Suppressor macrophage treated with lipopolysaccharide for 1 hour (primary cell): ENCODE measurements at regions not wholly inside any gene's neighbourhood (a gene's known extent, or its start where the extent isn't known, plus 50 kb on each side); places are given as distances from the start of the nearest gene placed in this dataset.

Experiments used
- DNase-seq, 3 donors: peaks; one replicate each; pipeline ENCODE4 v3.0.0-alpha.2; 2020 to 2022

- DNase-seq = no peak
These were observed 56.8 kb downstream of the IZUMO3 start for GRCh38 chr9:24488896-24489295.

GRCh38 chr9:24487946-24488345, 57.8 kb downstream of the IZUMO3 start:
- DNase-seq = no peak

- DNase-seq = no peak
These were observed 58.3 kb downstream of the IZUMO3 start for GRCh38 chr9:24487250-24487861.

- DNase-seq = no peak
These were observed 66.2 kb downstream of the IZUMO3 start for GRCh38 chr9:24479361-24480059.

GRCh38 chr9:24464319-24464951, 81.3 kb downstream of the IZUMO3 start:
- DNase-seq = no peak

GRCh38 chr9:24462951-24463350, 82.7 kb downstream of the IZUMO3 start:
- DNase-seq = no peak

GRCh38 chr9:24460781-24461180, 84.9 kb downstream of the IZUMO3 start:
- no peak for DNase-seq

GRCh38 chr9:24459953-24460352, 85.7 kb downstream of the IZUMO3 start:
- DNase-seq = no peak

DNA sequence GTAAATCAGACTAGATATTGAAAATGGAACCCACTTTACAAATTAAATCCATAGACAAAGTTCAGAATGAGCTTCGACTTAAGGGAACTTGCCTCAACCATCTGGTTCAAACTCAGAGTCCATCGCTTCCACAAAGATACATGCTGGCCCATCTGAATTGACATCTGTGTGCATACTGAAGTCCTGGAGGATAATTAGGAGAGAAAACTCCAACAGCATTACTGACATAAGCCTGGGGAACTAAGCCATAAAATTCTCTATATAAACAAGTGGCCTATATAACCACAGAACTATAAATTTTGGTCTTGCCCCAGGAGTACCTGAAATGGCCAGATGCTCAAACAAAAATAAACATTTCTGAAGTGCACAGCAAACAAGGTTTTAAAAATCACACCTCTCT, 94.4 kb downstream of the IZUMO3 start:
- no peak for DNase-seq

DNA sequence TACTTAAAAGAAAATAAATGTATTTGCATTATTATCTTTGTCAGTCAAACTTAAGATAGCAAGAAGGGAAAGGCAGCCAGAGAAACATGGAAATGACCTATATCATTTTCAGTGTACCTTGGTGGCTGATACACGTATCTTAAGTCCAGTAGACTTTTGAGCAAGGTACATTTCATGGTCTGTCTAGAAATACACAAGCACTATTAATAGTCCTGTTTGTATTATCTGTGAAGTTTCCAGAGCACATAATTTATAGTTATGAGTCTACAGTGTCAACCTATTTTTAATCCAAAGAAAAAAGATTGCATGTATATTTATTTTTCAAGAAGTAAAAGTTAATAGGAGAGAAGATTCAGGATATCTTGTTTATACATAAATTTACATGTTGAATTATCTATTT, 95.7 kb downstream of the IZUMO3 start:
- no peak for DNase-seq

DNA sequence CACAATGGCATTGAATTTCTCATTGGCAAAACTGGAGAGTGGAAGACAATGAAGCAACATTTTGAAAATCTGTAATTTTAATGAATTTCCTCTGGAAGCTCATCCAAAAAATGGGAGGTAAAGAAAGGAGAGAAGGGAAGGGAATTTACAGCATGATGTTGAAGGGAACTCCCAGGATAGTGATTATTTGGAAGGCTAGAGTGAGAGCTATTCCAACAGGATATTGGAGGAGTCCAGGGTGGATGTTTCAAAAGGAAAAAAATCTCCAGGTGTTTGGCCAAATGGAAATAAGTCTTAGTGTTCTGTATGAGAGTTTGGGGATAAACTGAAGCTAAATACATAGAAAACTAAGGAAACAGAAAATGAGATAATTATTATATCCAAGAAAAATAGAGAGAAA, 106.2 kb downstream of the IZUMO3 start:
- DNase-seq = no peak

- DNase-seq = no peak
These were observed 106.8 kb downstream of the IZUMO3 start for GRCh38 chr9:24438876-24439275.

DNA sequence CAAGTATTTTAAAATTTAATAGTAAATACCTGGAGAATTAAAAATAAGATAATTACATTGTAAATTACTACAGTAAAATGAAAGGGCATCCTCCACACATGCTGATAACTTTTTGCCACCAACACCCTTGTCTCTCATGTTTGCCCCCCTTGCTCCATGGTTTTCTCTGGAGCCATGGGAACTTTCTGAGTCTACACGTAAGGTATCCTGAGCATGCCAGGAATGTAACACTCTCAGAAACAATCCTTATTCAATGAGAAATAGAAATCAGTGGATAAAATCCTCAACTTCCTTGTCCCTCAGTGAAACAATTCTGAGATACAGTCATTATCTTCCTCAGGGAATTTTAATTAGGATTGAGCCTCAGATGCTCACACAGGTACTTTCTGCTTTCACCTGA, 108.9 kb downstream of the IZUMO3 start:
- DNase-seq = no peak

GRCh38 chr9:24434183-24434582, 111.5 kb downstream of the IZUMO3 start:
- DNase-seq = no peak

GRCh38 chr9:24416136-24416535, 129.6 kb downstream of the IZUMO3 start:
- DNase-seq = no peak

DNA sequence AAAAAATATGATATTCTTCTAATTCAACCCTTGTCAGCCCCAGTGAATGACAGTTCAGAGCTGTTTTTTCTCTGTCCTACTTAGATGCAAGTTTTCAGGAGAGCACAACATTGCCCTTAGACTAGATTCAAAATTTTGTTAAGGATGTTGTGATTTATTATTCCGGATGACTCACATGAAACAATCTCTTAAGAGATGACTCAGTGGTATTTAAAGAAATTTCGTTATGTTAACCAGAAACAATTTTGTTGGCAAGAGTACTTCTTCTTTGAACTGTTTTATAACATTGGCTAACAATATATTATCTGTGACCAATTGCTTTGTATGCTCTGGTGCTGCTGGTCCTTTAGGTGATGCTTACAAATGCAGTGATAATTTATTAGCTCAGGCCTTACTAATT, 132.0 kb downstream of the IZUMO3 start:
- DNase-seq = no peak

GRCh38 chr9:24398466-24398865, 147.2 kb downstream of the IZUMO3 start:
- no peak for DNase-seq

GRCh38 chr9:24391095-24391494, 154.6 kb downstream of the IZUMO3 start:
- DNase-seq = no peak

GRCh38 chr9:24385077-24385476, 160.6 kb downstream of the IZUMO3 start:
- DNase-seq = no peak

DNA sequence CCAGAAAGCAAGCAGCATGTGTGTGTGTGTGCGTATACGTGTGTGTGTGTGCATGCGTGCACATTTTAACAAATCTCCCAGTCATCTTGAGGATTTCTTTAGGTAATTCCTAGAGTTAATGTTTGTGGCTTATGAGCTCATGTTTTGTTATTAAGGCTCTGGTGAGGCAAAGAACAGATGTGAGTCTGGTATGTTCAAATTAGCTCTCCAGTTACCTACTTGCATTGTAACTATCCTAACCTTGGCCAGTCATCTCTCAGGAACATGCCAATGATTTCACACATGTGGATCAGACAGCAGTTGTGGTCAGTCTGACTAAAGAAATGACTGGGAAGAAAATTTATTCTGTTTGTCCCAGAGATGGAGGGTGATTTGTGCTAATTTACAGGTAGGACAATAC, 163.1 kb downstream of the IZUMO3 start:
- DNase-seq = no peak

- no peak for DNase-seq
These were observed 164.5 kb downstream of the IZUMO3 start for GRCh38 chr9:24381205-24381604.

GRCh38 chr9:24359046-24359445, 186.7 kb downstream of the IZUMO3 start:
- DNase-seq = no peak

- DNase-seq = no peak
These were observed 193.7 kb downstream of the IZUMO3 start for GRCh38 chr9:24351973-24352372.

DNA sequence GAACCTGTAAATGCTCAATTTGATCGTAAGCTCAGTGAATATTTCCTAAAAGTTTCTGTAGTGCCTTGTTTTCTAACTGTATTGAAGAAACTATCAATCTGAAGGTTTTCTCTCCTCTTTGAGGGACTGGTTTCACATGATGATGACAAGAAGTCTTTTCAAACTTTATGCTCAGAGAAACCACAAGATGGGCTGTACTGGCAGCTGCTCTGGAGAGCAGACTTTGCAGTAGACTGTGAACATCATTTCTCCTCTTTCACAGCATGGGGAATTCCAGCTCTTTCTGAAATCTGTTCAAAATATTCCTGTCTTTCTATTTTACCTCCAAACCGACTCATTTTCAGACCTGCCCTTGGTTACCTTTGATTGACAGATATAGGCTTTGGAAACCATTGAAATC, 194.4 kb downstream of the IZUMO3 start:
- DNase-seq = no peak

DNA sequence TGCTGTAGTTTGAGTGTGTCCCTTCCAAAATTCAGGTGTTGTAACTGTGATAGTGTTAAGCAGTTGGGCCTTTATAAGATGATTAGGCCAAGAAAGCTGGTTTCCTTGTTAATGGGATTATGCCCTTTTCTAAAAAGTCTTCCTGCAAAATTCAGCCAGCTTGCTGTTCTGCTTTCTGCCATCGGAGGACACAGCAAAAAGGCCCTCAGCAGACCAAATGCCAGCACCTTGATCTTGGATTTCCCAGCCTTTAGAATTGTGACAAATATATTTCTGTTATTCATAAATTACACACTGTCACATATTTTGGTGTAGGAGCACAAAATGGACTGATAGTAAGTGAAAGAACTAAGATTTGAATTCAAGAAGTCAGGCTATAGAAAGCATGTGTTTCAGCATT, 203.2 kb downstream of the IZUMO3 start:
- DNase-seq = no peak
